Neural progenitor cell (in vitro differentiated cells): ENCODE measurements at regions not wholly inside any gene's neighbourhood (a gene's known extent, or its start where the extent isn't known, plus 50 kb on each side); places are given as distances from the start of the nearest gene placed in this dataset.
A peak's percentile ranks its signal among the peaks of the same experiment; 100 is the strongest.

Source experiments
- DNase-seq: peaks from one replicate; pipeline ENCODE4 v3.0.0-alpha.2; 2016; ENCODE audit warnings: low spot score
- H2AFZ ChIP-seq: fragments of 200-600 bp; sonication (generic); replicated peaks from 2 replicates; pipeline ENCODE4 v1.6.1; 2016; ENCODE audit warnings: antibody characterized with exemption
- H3F3A ChIP-seq: fragments of 200-600 bp; sonication (generic); 2 replicates; pipeline ENCODE4 v1.6.1; 2016; ENCODE audit warnings: antibody characterized with exemption, low read depth
- H3K27ac ChIP-seq: fragments of 200-600 bp; sonication (generic); 2 replicates; pipeline ENCODE4 v1.5.1; 2016; ENCODE audit warnings: mild to moderate bottlenecking
- H3K27me3 ChIP-seq: fragments of 200-600 bp; sonication (generic); 2 replicates; pipeline ENCODE4 v1.6.1; 2016; ENCODE audit warnings: mild to moderate bottlenecking, moderate library complexity
- H3K36me3 ChIP-seq: fragments of 200-600 bp; sonication (generic); 2 replicates; pipeline ENCODE4 v1.5.1; 2016
- H3K4me1 ChIP-seq: fragments of 200-600 bp; sonication (generic); 2 replicates; pipeline ENCODE4 v1.6.1; 2016; ENCODE audit warnings: mixed run types
- H3K4me2 ChIP-seq: fragments of 200-600 bp; sonication (generic); 2 replicates; pipeline ENCODE4 v1.6.1; 2016
- H3K4me3 ChIP-seq: fragments of 200-600 bp; sonication (generic); 2 replicates; pipeline ENCODE4 v1.5.1; 2016
- H3K79me2 ChIP-seq: fragments of 200-600 bp; sonication (generic); 2 replicates; pipeline ENCODE4 v1.6.1; 2016; ENCODE audit warnings: low read depth
- H3K9ac ChIP-seq: fragments of 200-600 bp; sonication (generic); 2 replicates; pipeline ENCODE4 v1.6.1; 2016
- H3K9me3 ChIP-seq: fragments of 200-600 bp; sonication (generic); 2 replicates; pipeline ENCODE4 v1.5.1; 2016; ENCODE audit warnings: low read depth
- H4K20me1 ChIP-seq: fragments of 200-600 bp; sonication (generic); 2 replicates; pipeline ENCODE4 v1.6.1; 2016; ENCODE audit warnings: low read depth
- H3K27ac Mint-ChIP-seq: 3 replicates; pipeline ENCODE4 v1.8.0; 2021; ENCODE audit warnings: mixed read lengths
- H3K27me3 Mint-ChIP-seq: 2 replicates; pipeline ENCODE4 v1.8.0; 2022; ENCODE audit warnings: low read depth, mild to moderate bottlenecking, inconsistent platforms, moderate library complexity, mixed read lengths; ENCODE audit not compliant: insufficient read depth
- H3K36me3 Mint-ChIP-seq: 3 replicates; pipeline ENCODE4 v1.8.0; 2021; ENCODE audit warnings: mixed read lengths
- H3K4me1 Mint-ChIP-seq: 3 replicates; pipeline ENCODE4 v1.8.0; 2021; ENCODE audit warnings: mixed read lengths
- H3K4me3 Mint-ChIP-seq: 3 replicates; pipeline ENCODE4 v1.8.0; 2021; ENCODE audit warnings: mild to moderate bottlenecking, moderate library complexity, mixed read lengths
- H3K9me3 Mint-ChIP-seq: 3 replicates; pipeline ENCODE4 v1.8.0; 2020; ENCODE audit warnings: mixed read lengths
- EZH2 ChIP-seq: fragments of 200-600 bp; sonication (generic); IDR thresholded peaks from 2 replicates; pipeline ENCODE4 v1.6.1; 2017; ENCODE audit warnings: antibody characterized with exemption, mild to moderate bottlenecking, moderate library complexity
- EZH2phosphoT487 ChIP-seq: fragments of 200-600 bp; sonication (generic); IDR thresholded peaks from 2 replicates; pipeline ENCODE4 v1.6.1; 2017; ENCODE audit warnings: antibody characterized with exemption
- TF ChIP-seq, protein P1 (sequence below): fragments of 200-600 bp; sonication (generic); IDR thresholded peaks from 2 replicates; pipeline ENCODE4 v1.5.1; 2017; ENCODE audit warnings: antibody characterized with exemption, mild to moderate bottlenecking

DNA sequence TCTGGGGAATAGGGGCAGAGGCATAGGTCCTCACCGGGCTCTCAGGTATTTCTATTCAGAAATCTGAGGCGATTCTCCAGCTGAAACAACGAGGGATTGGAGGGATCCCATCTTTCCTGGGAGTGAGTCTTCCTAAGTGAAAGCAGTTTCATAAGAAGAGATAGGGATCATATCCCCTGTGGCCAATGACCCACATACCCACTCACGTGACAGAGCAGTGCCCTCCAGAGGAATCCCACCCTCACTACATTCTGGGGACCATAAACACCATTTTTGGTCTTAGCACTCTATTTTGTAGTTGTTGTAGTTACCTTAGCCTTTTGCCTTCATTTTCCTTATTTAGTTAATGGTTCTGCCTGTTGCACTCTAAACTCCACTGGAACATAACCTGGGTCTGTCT lies 121.1 kb downstream of the GPR63 start:
- Mint-ChIP-seq H3K27me3 (no peaks in the 10 kb centered on the region), H3K36me3 (no peaks in the 10 kb centered on the region), H3K27ac (no peak overlapping the region), H3K9me3 (no peaks in the 10 kb centered on the region), H3K4me1 (no peaks in the 10 kb centered on the region), H3K4me3 (no peak overlapping the region)
- TF ChIP-seq EZH2: no peak
- no peak for TF ChIP-seq EZH2phosphoT487
- TF ChIP-seq, protein P1, sequence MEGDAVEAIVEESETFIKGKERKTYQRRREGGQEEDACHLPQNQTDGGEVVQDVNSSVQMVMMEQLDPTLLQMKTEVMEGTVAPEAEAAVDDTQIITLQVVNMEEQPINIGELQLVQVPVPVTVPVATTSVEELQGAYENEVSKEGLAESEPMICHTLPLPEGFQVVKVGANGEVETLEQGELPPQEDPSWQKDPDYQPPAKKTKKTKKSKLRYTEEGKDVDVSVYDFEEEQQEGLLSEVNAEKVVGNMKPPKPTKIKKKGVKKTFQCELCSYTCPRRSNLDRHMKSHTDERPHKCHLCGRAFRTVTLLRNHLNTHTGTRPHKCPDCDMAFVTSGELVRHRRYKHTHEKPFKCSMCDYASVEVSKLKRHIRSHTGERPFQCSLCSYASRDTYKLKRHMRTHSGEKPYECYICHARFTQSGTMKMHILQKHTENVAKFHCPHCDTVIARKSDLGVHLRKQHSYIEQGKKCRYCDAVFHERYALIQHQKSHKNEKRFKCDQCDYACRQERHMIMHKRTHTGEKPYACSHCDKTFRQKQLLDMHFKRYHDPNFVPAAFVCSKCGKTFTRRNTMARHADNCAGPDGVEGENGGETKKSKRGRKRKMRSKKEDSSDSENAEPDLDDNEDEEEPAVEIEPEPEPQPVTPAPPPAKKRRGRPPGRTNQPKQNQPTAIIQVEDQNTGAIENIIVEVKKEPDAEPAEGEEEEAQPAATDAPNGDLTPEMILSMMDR: peak; percentile 56
- no peaks in the 10 kb centered on the region for H3K79me2 ChIP-seq
- no peak overlapping the region for H3K27ac ChIP-seq
- no peaks in the 10 kb centered on the region for H3K36me3 ChIP-seq
- no peaks in the 10 kb centered on the region for H3K4me1 ChIP-seq
- no peaks in the 10 kb centered on the region for H3K27me3 ChIP-seq
- H3K4me2 ChIP-seq: no peak overlapping the region
- H4K20me1 ChIP-seq: no peaks in the 10 kb centered on the region
- no peaks in the 10 kb centered on the region for H3K9me3 ChIP-seq
- H3F3A ChIP-seq: no peaks in the 10 kb centered on the region
- H3K9ac ChIP-seq: no peak overlapping the region
- H3K4me3 ChIP-seq: no peak overlapping the region
- DNase-seq: peak; percentile 34
- peak overlapping the region; percentile 3 for H2AFZ ChIP-seq

DNA sequence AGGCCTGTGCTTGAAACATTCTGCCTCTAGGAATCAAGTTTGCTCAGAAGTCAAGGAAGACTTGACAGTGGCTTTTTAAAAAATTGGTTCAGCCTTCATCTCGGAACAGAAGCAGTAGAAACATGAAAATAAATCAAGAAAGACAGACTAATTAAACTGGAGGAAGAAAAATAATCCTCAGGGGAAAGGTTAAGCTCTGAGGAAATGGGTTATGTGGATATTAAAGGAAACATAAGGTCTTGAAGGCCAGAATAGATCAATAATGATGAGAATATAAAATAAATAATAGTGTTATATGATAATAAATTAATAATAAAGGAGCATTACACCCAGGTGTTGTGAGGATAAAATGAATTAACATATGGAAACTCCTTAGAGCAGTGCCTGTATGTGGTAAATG lies 121.7 kb downstream of the GPR63 start:
- no peaks in the 10 kb centered on the region for H3K27me3 ChIP-seq
- no peak for DNase-seq
- no peak overlapping the region for H2AFZ ChIP-seq
- no peaks in the 10 kb centered on the region for H3K9me3 ChIP-seq
- H3K27me3 Mint-ChIP-seq: no peaks in the 10 kb centered on the region
- TF ChIP-seq EZH2 (no peak), EZH2phosphoT487 (no peak)
- TF ChIP-seq, protein P1: no peak
- H3K36me3 ChIP-seq: no peaks in the 10 kb centered on the region
- no peaks in the 10 kb centered on the region for H3F3A ChIP-seq
- no peaks in the 10 kb centered on the region for H4K20me1 ChIP-seq
- no peaks in the 10 kb centered on the region for H3K9me3 Mint-ChIP-seq
- H3K4me2 ChIP-seq: no peak overlapping the region
- H3K27ac Mint-ChIP-seq: no peak overlapping the region
- no peaks in the 10 kb centered on the region for H3K4me1 ChIP-seq
- no peaks in the 10 kb centered on the region for H3K4me1 Mint-ChIP-seq
- H3K4me3 Mint-ChIP-seq: no peak overlapping the region
- H3K27ac ChIP-seq: no peak overlapping the region
- no peak overlapping the region for H3K4me3 ChIP-seq
- no peaks in the 10 kb centered on the region for H3K79me2 ChIP-seq
- H3K36me3 Mint-ChIP-seq: no peaks in the 10 kb centered on the region
- H3K9ac ChIP-seq: no peak overlapping the region

DNA sequence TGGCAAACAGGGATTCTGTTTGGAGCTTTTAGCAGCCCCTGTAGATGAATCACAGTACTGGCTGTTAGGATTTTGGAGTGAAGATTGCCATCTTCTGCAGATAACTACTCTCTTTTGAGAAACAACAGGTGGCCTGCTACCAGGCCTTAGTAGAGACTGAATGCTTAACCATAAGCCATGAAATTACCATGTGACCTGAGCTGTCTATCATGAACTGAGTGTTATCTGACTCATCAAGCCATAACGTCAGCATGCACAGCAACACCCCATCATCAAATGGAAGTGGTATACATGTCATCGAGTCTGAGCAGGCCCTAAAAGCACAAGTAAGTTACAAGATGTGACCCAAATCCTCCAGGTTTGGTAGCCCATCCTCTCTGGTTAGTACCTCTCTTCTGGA lies 132.6 kb downstream of the GPR63 start:
- Histone ChIP-seq H2AFZ (no peak overlapping the region), H3K4me3 (no peak overlapping the region), H3K79me2 (no peaks in the 10 kb centered on the region), H3K9ac (no peak overlapping the region), H4K20me1 (no peaks in the 10 kb centered on the region), H3K36me3 (no peaks in the 10 kb centered on the region), H3F3A (no peaks in the 10 kb centered on the region), H3K27me3 (no peaks in the 10 kb centered on the region), H3K27ac (no peak overlapping the region), H3K4me2 (no peak overlapping the region), H3K4me1 (no peaks in the 10 kb centered on the region), H3K9me3 (no peaks in the 10 kb centered on the region)
- TF ChIP-seq EZH2phosphoT487: no peak
- no peak for TF ChIP-seq EZH2
- TF ChIP-seq, protein P1: no peak
- Mint-ChIP-seq H3K4me1 (peaks cover 6% of the 10 kb centered on the region), H3K9me3 (no peaks in the 10 kb centered on the region), H3K27ac (no peak overlapping the region), H3K27me3 (no peaks in the 10 kb centered on the region), H3K4me3 (no peak overlapping the region), H3K36me3 (no peaks in the 10 kb centered on the region)
- DNase-seq: no peak

DNA sequence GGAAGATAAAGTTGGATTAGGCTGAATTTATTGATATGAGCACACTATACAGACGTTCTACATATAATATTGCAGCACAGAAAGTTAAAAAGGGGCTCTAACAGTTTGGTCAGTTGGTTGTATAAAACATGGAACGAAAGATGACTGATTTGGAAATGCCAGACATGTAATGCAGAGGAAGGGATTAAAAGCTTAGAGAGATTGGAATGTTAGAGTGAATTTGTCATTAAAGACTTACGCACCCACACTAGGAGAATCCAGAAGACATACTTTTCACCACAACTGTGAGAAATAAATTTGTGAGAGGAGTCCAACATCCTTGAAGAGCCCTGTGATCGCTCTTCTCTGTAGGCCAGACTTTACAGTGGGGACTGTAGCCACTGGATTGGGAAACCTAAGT lies 134.7 kb downstream of the GPR63 start:
- Mint-ChIP-seq H3K27ac (no peak overlapping the region), H3K4me1 (peaks cover 6% of the 10 kb centered on the region), H3K4me3 (no peak overlapping the region), H3K27me3 (no peaks in the 10 kb centered on the region), H3K36me3 (no peaks in the 10 kb centered on the region), H3K9me3 (no peaks in the 10 kb centered on the region)
- H4K20me1 ChIP-seq: no peaks in the 10 kb centered on the region
- H3K27ac ChIP-seq: no peak overlapping the region
- no peaks in the 10 kb centered on the region for H3K27me3 ChIP-seq
- no peaks in the 10 kb centered on the region for H3K79me2 ChIP-seq
- no peak overlapping the region for H3K4me2 ChIP-seq
- H3K4me1 ChIP-seq: no peaks in the 10 kb centered on the region
- no peak overlapping the region for H3K9ac ChIP-seq
- no peaks in the 10 kb centered on the region for H3K36me3 ChIP-seq
- TF ChIP-seq, protein P1: no peak
- H3F3A ChIP-seq: no peaks in the 10 kb centered on the region
- no peak overlapping the region for H2AFZ ChIP-seq
- no peak for DNase-seq
- H3K9me3 ChIP-seq: no peaks in the 10 kb centered on the region
- no peak overlapping the region for H3K4me3 ChIP-seq
